MM.1S (cell line): ENCODE measurements at regions not wholly inside any gene's neighbourhood (a gene's known extent, or its start where the extent isn't known, plus 50 kb on each side); places are given as distances from the start of the nearest gene placed in this dataset.

Experiments
- DNase-seq: peaks from one replicate; pipeline ENCODE4 v3.0.0-alpha.2; 2015
- H2AFZ ChIP-seq: fragments of 300-600 bp; sonication (generic); 2 replicates; pipeline ENCODE4 v1.6.0; 2016; ENCODE audit warnings: antibody characterized with exemption, low read length
- H3F3A ChIP-seq: fragments of 300-600 bp; sonication (generic); 2 replicates; pipeline ENCODE4 v1.6.1; 2016; ENCODE audit warnings: mild to moderate bottlenecking, antibody characterized with exemption, low read length, moderate library complexity, mixed read lengths; ENCODE audit not compliant: insufficient read depth
- H3K27ac ChIP-seq: fragments of 300-600 bp; sonication (generic); 2 replicates; pipeline ENCODE4 v1.5.1; 2016; ENCODE audit warnings: mild to moderate bottlenecking, low read length
- H3K27me3 ChIP-seq: fragments of 300-600 bp; sonication (generic); replicated peaks from 2 replicates; pipeline ENCODE4 v1.6.0; 2016; ENCODE audit warnings: low read length; ENCODE audit not compliant: insufficient read depth
- H3K36me3 ChIP-seq: fragments of 300-600 bp; sonication (generic); replicated peaks from 2 replicates; pipeline ENCODE4 v1.6.1; 2016; ENCODE audit warnings: mild to moderate bottlenecking, low read length, mixed read lengths; ENCODE audit not compliant: insufficient read depth
- H3K4me1 ChIP-seq: fragments of 300-600 bp; sonication (generic); 2 replicates; pipeline ENCODE4 v1.6.1; 2016; ENCODE audit warnings: low read length, mixed read lengths
- H3K4me2 ChIP-seq: fragments of 300-600 bp; sonication (generic); 2 replicates; pipeline ENCODE4 v1.6.0; 2016; ENCODE audit warnings: low read depth, low read length
- H3K4me3 ChIP-seq: fragments of 300-600 bp; sonication (generic); 2 replicates; pipeline ENCODE4 v1.5.1; 2016; ENCODE audit warnings: low read length, mixed read lengths
- H3K79me2 ChIP-seq: fragments of 300-600 bp; sonication (generic); 2 replicates; pipeline ENCODE4 v1.6.1; 2016; ENCODE audit warnings: mixed run types, low read length, mixed read lengths
- H3K9ac ChIP-seq: fragments of 300-600 bp; sonication (generic); 2 replicates; pipeline ENCODE4 v1.6.1; 2016; ENCODE audit warnings: low read length, mixed read lengths
- H3K9me2 ChIP-seq: fragments of 300-600 bp; sonication (generic); replicated peaks from 2 replicates; pipeline ENCODE4 v1.6.1; 2016; ENCODE audit warnings: mild to moderate bottlenecking, low read length, mixed read lengths; ENCODE audit not compliant: insufficient read depth
- H3K9me3 ChIP-seq: fragments of 300-600 bp; sonication (generic); replicated peaks from 2 replicates; pipeline ENCODE4 v1.6.1; 2016; ENCODE audit warnings: mild to moderate bottlenecking, low read length, mixed read lengths; ENCODE audit not compliant: insufficient read depth
- H4K20me1 ChIP-seq: fragments of 300-600 bp; sonication (generic); 2 replicates; pipeline ENCODE4 v1.6.1; 2016; ENCODE audit warnings: mild to moderate bottlenecking, low read length, moderate library complexity, mixed read lengths; ENCODE audit not compliant: insufficient read depth
- EZH2 ChIP-seq: fragments of 300-600 bp; sonication (generic); optimal IDR thresholded peaks from 2 replicates; pipeline ENCODE3; 2017; ENCODE audit warnings: low read depth, mild to moderate bottlenecking, antibody characterized with exemption, low read length, mixed read lengths
- EZH2phosphoT487 ChIP-seq: fragments of 300-600 bp; sonication (generic); IDR thresholded peaks from 2 replicates; pipeline ENCODE4 v1.6.1; 2018; ENCODE audit warnings: antibody characterized with exemption, low read length
- TF ChIP-seq, protein P1 (sequence below): fragments of 300-600 bp; sonication (generic); IDR thresholded peaks from 2 replicates; pipeline ENCODE4 v1.5.1; 2016; ENCODE audit warnings: antibody characterized with exemption, low read length, mixed read lengths

DNA sequence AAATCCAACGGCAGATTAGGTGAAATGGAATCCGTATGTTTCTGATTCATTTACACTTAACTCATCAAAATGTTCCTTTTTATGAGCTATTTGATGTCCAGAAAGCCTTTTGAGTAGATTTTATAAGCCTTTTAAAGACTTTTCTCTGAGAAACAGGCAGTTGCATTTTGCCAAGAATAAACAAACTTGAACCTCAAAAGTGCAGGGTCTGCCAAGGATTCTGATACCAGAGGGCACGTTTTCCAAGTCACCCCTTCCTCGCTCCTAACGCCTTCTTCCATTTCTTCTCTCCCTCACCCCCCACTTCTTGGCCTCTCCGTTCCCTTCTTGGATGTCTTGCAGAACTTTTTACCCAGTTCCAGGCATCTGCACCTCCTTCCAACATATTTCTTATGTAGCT, 200.6 kb upstream of the TBX3 start:
- H3K27me3 ChIP-seq = no peaks in the 10 kb centered on the region
- H3K4me1 ChIP-seq = no peaks in the 10 kb centered on the region
- H3F3A ChIP-seq = no peaks in the 10 kb centered on the region
- DNase-seq = no peak
- no peaks in the 10 kb centered on the region for H3K36me3 ChIP-seq
- no peaks in the 10 kb centered on the region for H3K9me3 ChIP-seq
- H3K4me2 ChIP-seq = no peak overlapping the region
- H3K27ac ChIP-seq = no peak overlapping the region
- H3K79me2 ChIP-seq = no peaks in the 10 kb centered on the region
- H2AFZ ChIP-seq = no peak overlapping the region
- no peaks in the 10 kb centered on the region for H4K20me1 ChIP-seq
- no peaks in the 10 kb centered on the region for H3K9me2 ChIP-seq
- no peak overlapping the region for H3K9ac ChIP-seq
- TF ChIP-seq, protein P1, sequence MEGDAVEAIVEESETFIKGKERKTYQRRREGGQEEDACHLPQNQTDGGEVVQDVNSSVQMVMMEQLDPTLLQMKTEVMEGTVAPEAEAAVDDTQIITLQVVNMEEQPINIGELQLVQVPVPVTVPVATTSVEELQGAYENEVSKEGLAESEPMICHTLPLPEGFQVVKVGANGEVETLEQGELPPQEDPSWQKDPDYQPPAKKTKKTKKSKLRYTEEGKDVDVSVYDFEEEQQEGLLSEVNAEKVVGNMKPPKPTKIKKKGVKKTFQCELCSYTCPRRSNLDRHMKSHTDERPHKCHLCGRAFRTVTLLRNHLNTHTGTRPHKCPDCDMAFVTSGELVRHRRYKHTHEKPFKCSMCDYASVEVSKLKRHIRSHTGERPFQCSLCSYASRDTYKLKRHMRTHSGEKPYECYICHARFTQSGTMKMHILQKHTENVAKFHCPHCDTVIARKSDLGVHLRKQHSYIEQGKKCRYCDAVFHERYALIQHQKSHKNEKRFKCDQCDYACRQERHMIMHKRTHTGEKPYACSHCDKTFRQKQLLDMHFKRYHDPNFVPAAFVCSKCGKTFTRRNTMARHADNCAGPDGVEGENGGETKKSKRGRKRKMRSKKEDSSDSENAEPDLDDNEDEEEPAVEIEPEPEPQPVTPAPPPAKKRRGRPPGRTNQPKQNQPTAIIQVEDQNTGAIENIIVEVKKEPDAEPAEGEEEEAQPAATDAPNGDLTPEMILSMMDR = no peak
- TF ChIP-seq EZH2phosphoT487 (no peak), EZH2 (no peak)
- H3K4me3 ChIP-seq = no peak overlapping the region

DNA sequence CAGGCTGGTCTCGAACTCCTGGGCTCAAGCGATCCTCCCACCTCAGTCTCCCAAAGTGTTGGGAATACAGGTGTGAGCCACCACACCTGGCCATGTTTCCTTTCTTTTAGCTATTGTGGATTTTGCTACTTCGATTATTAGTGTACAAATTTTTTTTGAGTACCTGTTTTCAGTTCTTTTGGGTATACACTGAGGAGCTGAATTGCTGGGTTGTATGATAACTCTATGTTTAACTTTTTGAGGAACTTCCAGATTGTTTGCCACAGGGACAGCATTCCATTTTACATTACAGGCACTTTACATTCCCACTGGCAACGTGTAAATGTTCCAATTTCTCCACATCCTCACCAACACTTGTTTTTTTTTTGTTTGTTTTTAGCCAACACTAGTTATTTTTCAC, 198.1 kb upstream of the TBX3 start:
- Histone ChIP-seq H3K9me2 (no peaks in the 10 kb centered on the region), H3K36me3 (no peaks in the 10 kb centered on the region), H3K9ac (no peak overlapping the region), H3K4me1 (no peaks in the 10 kb centered on the region), H3F3A (no peaks in the 10 kb centered on the region), H3K27me3 (no peaks in the 10 kb centered on the region), H3K4me3 (no peak overlapping the region), H4K20me1 (no peaks in the 10 kb centered on the region), H3K79me2 (no peaks in the 10 kb centered on the region), H3K4me2 (no peak overlapping the region), H2AFZ (no peak overlapping the region), H3K27ac (no peak overlapping the region), H3K9me3 (no peaks in the 10 kb centered on the region)
- TF ChIP-seq EZH2 = no peak
- no peak for TF ChIP-seq EZH2phosphoT487
- TF ChIP-seq, protein P1 = no peak
- DNase-seq = no peak

- Histone ChIP-seq H3K27ac (no peak overlapping the region), H3K4me1 (no peaks in the 10 kb centered on the region), H3K27me3 (no peaks in the 10 kb centered on the region), H3K9me3 (no peaks in the 10 kb centered on the region), H4K20me1 (no peaks in the 10 kb centered on the region), H3K9me2 (no peaks in the 10 kb centered on the region), H3K4me3 (no peak overlapping the region), H3F3A (no peaks in the 10 kb centered on the region), H3K9ac (no peak overlapping the region), H3K36me3 (no peaks in the 10 kb centered on the region), H3K79me2 (no peaks in the 10 kb centered on the region), H3K4me2 (no peak overlapping the region), H2AFZ (no peak overlapping the region)
- TF ChIP-seq EZH2phosphoT487 (no peak), EZH2 (no peak)
- TF ChIP-seq, protein P1 = no peak
- no peak for DNase-seq
Measured at GRCh38 chr12:114879354-114879753, 195.4 kb upstream of the TBX3 start.

GRCh38 chr12:114878781-114879180, 194.8 kb upstream of the TBX3 start:
- TF ChIP-seq EZH2phosphoT487 (no peak), EZH2 (no peak)
- TF ChIP-seq, protein P1 = no peak
- H3K27me3 ChIP-seq = no peaks in the 10 kb centered on the region
- DNase-seq = no peak
- no peak overlapping the region for H3K27ac ChIP-seq
- no peaks in the 10 kb centered on the region for H4K20me1 ChIP-seq
- H3K9me2 ChIP-seq = no peaks in the 10 kb centered on the region
- no peaks in the 10 kb centered on the region for H3K4me1 ChIP-seq
- no peak overlapping the region for H3K9ac ChIP-seq
- H3K4me2 ChIP-seq = no peak overlapping the region
- no peaks in the 10 kb centered on the region for H3K9me3 ChIP-seq
- no peak overlapping the region for H2AFZ ChIP-seq
- H3K36me3 ChIP-seq = no peaks in the 10 kb centered on the region
- no peaks in the 10 kb centered on the region for H3K79me2 ChIP-seq
- no peaks in the 10 kb centered on the region for H3F3A ChIP-seq
- no peak overlapping the region for H3K4me3 ChIP-seq
